AG10803 (cell line): ENCODE measurements at regions not wholly inside any gene's neighbourhood (a gene's known extent, or its start where the extent isn't known, plus 50 kb on each side); places are given as distances from the start of the nearest gene placed in this dataset.

Experiments used
- DNase-seq: peaks from one replicate; pipeline ENCODE4 v3.0.0; 2010; ENCODE audit warnings: low read depth
- H3K4me3 ChIP-seq: 2 replicates; pipeline ENCODE4 v1.5.1; 2011; ENCODE audit warnings: mild to moderate bottlenecking, low read length, control low read depth
- TF ChIP-seq, protein P1 (sequence below): conservative IDR thresholded peaks from 2 replicates; pipeline ENCODE4 v1.5.1; 2011; ENCODE audit warnings: mild to moderate bottlenecking, low read length, control low read depth, inconsistent platforms

DNA sequence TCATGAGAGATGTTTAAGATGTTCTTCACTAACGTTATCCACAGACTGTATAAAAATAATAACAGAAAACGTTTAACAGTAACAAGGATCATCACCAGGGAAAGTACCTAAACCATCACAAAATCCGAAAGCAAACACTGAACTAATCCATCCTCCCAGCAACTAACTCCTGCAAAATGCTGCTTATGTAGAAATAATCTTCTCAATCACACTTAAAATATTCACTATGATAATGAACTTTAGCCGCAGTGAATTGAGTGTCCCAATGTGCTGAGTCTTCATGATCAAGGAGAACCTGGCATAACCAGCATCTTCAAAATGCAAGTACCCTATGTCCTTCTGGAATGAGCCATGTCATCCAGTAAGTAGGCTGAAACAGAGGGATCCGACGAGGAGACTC, 166.1 kb downstream of the LTN1 start:
- DNase-seq, result no peak
- H3K4me3 ChIP-seq, result no peak overlapping the region
- TF ChIP-seq, protein P1, sequence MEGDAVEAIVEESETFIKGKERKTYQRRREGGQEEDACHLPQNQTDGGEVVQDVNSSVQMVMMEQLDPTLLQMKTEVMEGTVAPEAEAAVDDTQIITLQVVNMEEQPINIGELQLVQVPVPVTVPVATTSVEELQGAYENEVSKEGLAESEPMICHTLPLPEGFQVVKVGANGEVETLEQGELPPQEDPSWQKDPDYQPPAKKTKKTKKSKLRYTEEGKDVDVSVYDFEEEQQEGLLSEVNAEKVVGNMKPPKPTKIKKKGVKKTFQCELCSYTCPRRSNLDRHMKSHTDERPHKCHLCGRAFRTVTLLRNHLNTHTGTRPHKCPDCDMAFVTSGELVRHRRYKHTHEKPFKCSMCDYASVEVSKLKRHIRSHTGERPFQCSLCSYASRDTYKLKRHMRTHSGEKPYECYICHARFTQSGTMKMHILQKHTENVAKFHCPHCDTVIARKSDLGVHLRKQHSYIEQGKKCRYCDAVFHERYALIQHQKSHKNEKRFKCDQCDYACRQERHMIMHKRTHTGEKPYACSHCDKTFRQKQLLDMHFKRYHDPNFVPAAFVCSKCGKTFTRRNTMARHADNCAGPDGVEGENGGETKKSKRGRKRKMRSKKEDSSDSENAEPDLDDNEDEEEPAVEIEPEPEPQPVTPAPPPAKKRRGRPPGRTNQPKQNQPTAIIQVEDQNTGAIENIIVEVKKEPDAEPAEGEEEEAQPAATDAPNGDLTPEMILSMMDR, result no peak

DNA sequence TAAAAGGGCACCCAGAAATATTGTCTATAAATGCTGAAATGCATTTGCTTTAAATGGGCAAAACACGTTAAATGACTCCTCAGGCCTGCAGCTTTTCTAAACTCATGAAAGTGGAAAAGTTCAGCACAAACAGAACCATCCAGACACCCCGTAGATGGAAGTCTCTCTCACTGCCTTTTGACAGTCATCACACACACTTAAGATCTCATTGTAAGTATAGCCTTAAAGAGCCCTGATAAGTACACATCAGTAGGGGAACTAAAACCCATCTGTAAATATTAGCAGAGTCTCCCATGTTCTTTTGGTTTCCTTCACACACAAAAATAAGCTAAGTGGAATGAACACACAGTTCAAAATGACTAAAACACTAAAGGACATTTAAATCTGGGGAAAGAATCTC, 166.7 kb downstream of the LTN1 start:
- DNase-seq, result no peak
- TF ChIP-seq, protein P1, result no peak

DNA sequence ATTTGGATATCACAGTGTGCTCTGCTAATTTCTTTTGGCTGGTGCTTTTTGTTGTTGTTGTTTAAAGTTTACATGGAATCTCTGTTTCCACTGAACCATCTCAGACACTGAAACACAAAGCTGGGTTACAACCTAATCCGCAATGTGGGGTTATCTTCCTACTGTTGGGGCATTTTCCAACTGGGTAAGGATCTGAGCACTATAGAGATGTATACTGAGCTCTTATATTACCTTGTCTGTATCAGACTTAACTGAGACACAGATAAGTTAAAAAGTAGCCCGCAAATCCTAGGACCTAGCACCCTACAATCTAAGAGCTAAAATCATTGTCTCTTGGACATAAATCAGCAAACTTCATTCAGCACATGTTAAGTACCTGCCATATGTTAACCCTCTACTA, 169.2 kb downstream of the LTN1 start:
- no peak for DNase-seq
- TF ChIP-seq, protein P1, result no peak
- no peak overlapping the region for H3K4me3 ChIP-seq

More for the DNA sequence above, 166.7 kb downstream of the LTN1 start:
- H3K4me3 ChIP-seq, result no peak overlapping the region

DNA sequence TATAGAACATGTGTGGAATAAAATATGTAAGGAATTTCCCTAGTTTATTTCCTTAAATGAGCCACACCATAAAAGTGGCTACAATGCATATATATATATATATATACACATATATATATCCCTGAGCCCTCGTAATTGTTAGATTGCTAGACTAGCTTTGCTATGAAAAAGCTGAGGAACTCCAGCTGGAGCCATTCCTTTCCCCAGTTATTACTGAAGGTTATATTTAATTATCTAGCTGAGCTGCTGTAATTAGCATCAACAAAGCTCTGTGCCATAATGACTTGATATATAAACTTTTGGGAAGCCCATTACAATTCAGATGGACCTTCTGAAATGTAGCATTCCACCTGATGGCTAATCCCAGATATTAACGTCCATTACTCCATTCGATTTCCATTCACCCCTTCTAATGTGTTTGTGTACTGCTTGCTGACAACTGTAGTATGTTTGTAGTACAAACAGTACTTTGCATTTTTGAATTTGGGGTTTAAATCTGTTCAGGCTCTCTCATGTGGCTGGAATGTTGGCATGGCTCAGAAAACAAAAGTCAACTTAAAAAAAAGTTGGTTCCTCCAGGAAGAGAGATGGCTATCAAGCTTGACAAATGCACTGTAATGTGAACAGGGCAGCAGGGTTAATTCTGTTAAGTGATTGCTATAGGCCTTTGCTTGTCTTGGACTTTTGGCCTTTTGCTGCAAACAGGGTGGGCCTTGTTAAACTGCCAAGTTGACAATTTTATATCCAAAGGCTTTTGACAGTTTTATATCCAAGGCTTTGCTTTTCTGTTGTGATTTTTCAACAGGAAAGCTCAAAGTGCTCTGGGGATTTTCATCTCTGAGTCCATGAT, 170.0 kb downstream of the LTN1 start:
- DNase-seq, result peak; percentile 65
- TF ChIP-seq, protein P1, result no peak
- no peak overlapping the region for H3K4me3 ChIP-seq

DNA sequence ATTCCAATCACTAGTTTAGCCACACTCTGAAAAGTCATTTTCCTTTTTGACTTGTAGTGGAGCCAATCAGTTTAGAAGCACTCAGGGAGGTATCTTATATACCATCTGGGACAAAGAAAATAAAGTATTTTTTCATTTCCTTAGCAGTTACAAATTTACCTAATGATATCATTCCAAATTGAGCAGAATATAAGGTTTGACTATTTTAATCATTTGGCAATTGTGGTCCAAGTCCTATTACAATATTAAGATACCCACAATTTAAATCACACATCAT, 170.6 kb downstream of the LTN1 start:
- TF ChIP-seq, protein P1, result no peak
- no peak overlapping the region for H3K4me3 ChIP-seq
- DNase-seq, result no peak

DNA sequence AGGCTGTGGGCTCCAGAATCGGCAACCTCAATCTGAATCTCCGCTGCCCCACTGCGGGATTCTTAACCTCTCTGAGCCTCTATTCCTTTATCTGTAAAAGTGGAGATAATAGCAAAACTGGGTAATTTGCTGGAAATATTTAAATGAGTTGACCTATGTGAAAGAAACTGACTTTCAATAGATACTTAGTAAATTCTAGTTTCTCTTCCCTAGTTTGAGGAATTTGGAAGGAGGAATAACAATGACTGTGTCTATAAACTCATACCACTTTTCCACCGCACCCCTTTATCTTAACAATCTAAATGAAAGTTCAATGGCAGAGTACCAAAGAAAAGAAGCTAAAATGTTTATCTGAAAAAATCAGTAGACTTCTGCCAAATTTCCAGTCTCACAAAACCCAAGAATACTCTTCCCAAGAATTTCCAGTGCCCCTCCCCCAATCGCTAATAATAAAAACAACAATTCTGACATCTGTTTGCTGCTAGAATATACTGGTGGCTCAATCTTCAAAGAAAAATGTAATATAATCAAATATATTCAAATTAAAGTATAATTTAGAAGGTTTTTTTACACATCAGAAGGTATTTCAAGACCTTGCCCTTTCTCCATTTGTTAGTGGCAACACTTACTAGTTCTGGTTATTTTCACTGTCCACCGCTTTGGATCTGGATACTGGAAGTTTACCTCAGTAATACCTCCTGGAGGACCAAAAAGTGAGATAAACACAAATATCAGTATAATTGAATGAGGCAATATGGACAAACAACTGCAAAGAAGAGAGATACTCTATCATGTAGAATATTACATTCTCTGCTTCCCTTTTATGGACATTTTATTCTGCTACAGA, 171.2 kb downstream of the LTN1 start:
- H3K4me3 ChIP-seq, result no peak overlapping the region
- DNase-seq, result no peak
- TF ChIP-seq, protein P1, result no peak
